ENCODE measurements at regions not wholly inside any gene's neighbourhood (a gene's known extent, or its start where the extent isn't known, plus 50 kb on each side); places are given as distances from the start of the nearest gene placed in this dataset.

GRCh38 chr12:131610891-131611290, 100.0 kb upstream of the SFSWAP start:
- DNase-seq: no peak

GRCh38 chr12:131611416-131612091, 99.3 kb upstream of the SFSWAP start:
- DNase-seq: no peak

GRCh38 chr12:131612092-131612755, 98.7 kb upstream of the SFSWAP start:
- no peak for DNase-seq

- DNase-seq: no peak
Observed at GRCh38 chr12:131613186-131613585, 97.7 kb upstream of the SFSWAP start.

GRCh38 chr12:131613678-131614077, 97.2 kb upstream of the SFSWAP start:
- no peak for DNase-seq

- no peak for DNase-seq
Observed at GRCh38 chr12:131615326-131616042, 95.4 kb upstream of the SFSWAP start.

- DNase-seq: no peak
Observed at GRCh38 chr12:131616043-131616700, 94.7 kb upstream of the SFSWAP start.

- DNase-seq: no peak
Observed at GRCh38 chr12:131616738-131617137, 94.2 kb upstream of the SFSWAP start.

- DNase-seq: no peak
Observed at GRCh38 chr12:131617179-131617578, 93.7 kb upstream of the SFSWAP start.

GRCh38 chr12:131617596-131618302, 93.1 kb upstream of the SFSWAP start:
- no peak for DNase-seq

GRCh38 chr12:131618303-131618658, 92.6 kb upstream of the SFSWAP start:
- DNase-seq: no peak

GRCh38 chr12:131618701-131619100, 92.2 kb upstream of the SFSWAP start:
- no peak for DNase-seq

GRCh38 chr12:131619106-131619642, 91.7 kb upstream of the SFSWAP start:
- DNase-seq: no peak

GRCh38 chr12:131619736-131620506, 91.0 kb upstream of the SFSWAP start:
- DNase-seq: no peak

GRCh38 chr12:131620520-131620919, 90.4 kb upstream of the SFSWAP start:
- no peak for DNase-seq

GRCh38 chr12:131620946-131621681, 89.8 kb upstream of the SFSWAP start:
- no peak for DNase-seq

GRCh38 chr12:131621701-131622421, 89.0 kb upstream of the SFSWAP start:
- DNase-seq: no peak

- no peak for DNase-seq
Observed at GRCh38 chr12:131622422-131622955, 88.4 kb upstream of the SFSWAP start.

- DNase-seq: peak in 1 of 3 donors; percentile 22
Observed at GRCh38 chr12:131623404-131624368, 87.2 kb upstream of the SFSWAP start.
